IMR-90 (cell line): ENCODE measurements at regions not wholly inside any gene's neighbourhood (a gene's known extent, or its start where the extent isn't known, plus 50 kb on each side); places are given as distances from the start of the nearest gene placed in this dataset.

Source experiments
- ATAC-seq: fragments of 200-7000 bp; cut with Tn5 transposase; 2 replicates; pipeline ENCODE4 v1.9.1; 2020; ENCODE audit warnings: low read depth, mild to moderate bottlenecking, moderate library complexity
- BruUV-seq: library from RNA; stranded (reverse); fragments of 400-500 nt; replicated peaks from 2 replicates; lab custom pipeline; 2021; lab: Mats Ljungman, UMichigan
- CTCF ChIA-PET: fragments of 300-600 bp; formaldehyde crosslinking; extraction: SDS; loops from one replicate; lab custom pipeline; 2021; ENCODE audit warnings: antibody characterized with exemption; lab: Yijun Ruan, JAX
- POLR2A ChIA-PET: fragments of 300-600 bp; sonication (Branson Sonifier 250); formaldehyde crosslinking; loops from one replicate; lab custom pipeline; 2022; ENCODE audit warnings: antibody characterized with exemption; ENCODE audit not compliant: unreplicated experiment; lab: Charles Lee
- DNase-seq: peaks from one replicate; pipeline ENCODE4 v3.0.0; 2013
- H2AFZ ChIP-seq: replicated peaks from 2 replicates; pipeline ENCODE3; 2013; ENCODE audit warnings: low read length, mild to moderate bottlenecking; ENCODE audit not compliant: poor library complexity
- H2AK5ac ChIP-seq: 2 replicates; pipeline ENCODE4 v1.6.1; 2013; ENCODE audit warnings: low read depth, low read length, inconsistent platforms
- H2AK9ac ChIP-seq: replicated peaks from 2 replicates; pipeline ENCODE3; 2013; ENCODE audit warnings: mild to moderate bottlenecking, low read depth, low read length, moderate library complexity; ENCODE audit not compliant: poor library complexity
- H2BK120ac ChIP-seq: 2 replicates; pipeline ENCODE4 v1.6.1; 2013; ENCODE audit warnings: low read depth, low read length, inconsistent platforms
- H2BK15ac ChIP-seq: 3 replicates; pipeline ENCODE4 v1.6.1; 2013; ENCODE audit warnings: low read depth, low read length, inconsistent platforms
- H2BK20ac ChIP-seq: 2 replicates; pipeline ENCODE4 v1.6.1; 2013; ENCODE audit warnings: low read depth, mild to moderate bottlenecking, inconsistent platforms, low read length, moderate library complexity
- H2BK5ac ChIP-seq: 2 replicates; pipeline ENCODE4 v1.6.1; 2013; ENCODE audit warnings: mild to moderate bottlenecking, low read depth, low read length, inconsistent platforms; ENCODE audit not compliant: poor library complexity, severe bottlenecking
- H3K14ac ChIP-seq: replicated peaks from 2 replicates; pipeline ENCODE4 v1.6.1; 2013; ENCODE audit warnings: low read depth, low read length, inconsistent platforms
- H3K18ac ChIP-seq: 2 replicates; pipeline ENCODE4 v1.6.1; 2013; ENCODE audit warnings: low read depth, low read length, control low read depth
- H3K23ac ChIP-seq: 2 replicates; pipeline ENCODE4 v1.6.1; 2013; ENCODE audit warnings: low read depth, low read length, inconsistent platforms
- H3K27ac ChIP-seq: 2 replicates; pipeline ENCODE4 v1.5.1; 2013; ENCODE audit warnings: mild to moderate bottlenecking, control low read depth, low read length; ENCODE audit not compliant: insufficient read depth
- H3K27me3 ChIP-seq: 2 replicates; pipeline ENCODE4 v1.6.1; 2013; ENCODE audit warnings: low read length; ENCODE audit not compliant: control insufficient read depth, insufficient read depth
- H3K36me3 ChIP-seq: 2 replicates; pipeline ENCODE4 v1.6.1; 2013; ENCODE audit warnings: low read length, mixed read lengths; ENCODE audit not compliant: control insufficient read depth, insufficient read depth
- H3K4ac ChIP-seq: 2 replicates; pipeline ENCODE4 v1.6.1; 2013; ENCODE audit warnings: low read depth, low read length, inconsistent platforms
- H3K4me1 ChIP-seq: 2 replicates; pipeline ENCODE4 v1.6.1; 2013; ENCODE audit warnings: low read length, mixed read lengths; ENCODE audit not compliant: control insufficient read depth, insufficient read depth
- H3K4me2 ChIP-seq: 2 replicates; pipeline ENCODE4 v1.6.1; 2013; ENCODE audit warnings: low read depth, mild to moderate bottlenecking, control low read depth, low read length, moderate library complexity
- H3K4me3 ChIP-seq: 2 replicates; pipeline ENCODE4 v1.5.1; 2013; ENCODE audit warnings: low read depth, mild to moderate bottlenecking, control low read depth, low read length, moderate library complexity; ENCODE audit not compliant: insufficient read depth
- H3K56ac ChIP-seq: 2 replicates; pipeline ENCODE4 v1.6.1; 2013; ENCODE audit warnings: low read length, inconsistent platforms; ENCODE audit not compliant: insufficient read depth; ENCODE audit errors: extremely low read depth
- H3K79me1 ChIP-seq, 2 experiments: 2 replicates each; pipeline ENCODE4 v1.6.1; 2013; ENCODE audit warnings: low read length in 2 of 2, inconsistent platforms in 1 of 2, low read depth in 1 of 2
- H3K9ac ChIP-seq: 2 replicates; pipeline ENCODE4 v1.6.1; 2013; ENCODE audit warnings: low read depth, low read length, control low read depth
- H3K9me1 ChIP-seq: 2 replicates; pipeline ENCODE4 v1.6.1; 2013; ENCODE audit warnings: low read length, inconsistent platforms; ENCODE audit not compliant: insufficient read depth
- H3K9me3 ChIP-seq: 2 replicates; pipeline ENCODE4 v1.6.1; 2013; ENCODE audit warnings: low read length; ENCODE audit not compliant: control insufficient read depth, insufficient read depth
- H4K20me1 ChIP-seq: 2 replicates; pipeline ENCODE4 v1.6.1; 2013; ENCODE audit warnings: low read length, inconsistent platforms; ENCODE audit not compliant: insufficient read depth
- H4K5ac ChIP-seq: 2 replicates; pipeline ENCODE4 v1.6.1; 2013; ENCODE audit warnings: mild to moderate bottlenecking, low read depth, low read length, control low read depth
- H4K8ac ChIP-seq, 2 experiments: 2 replicates each; pipeline ENCODE4 v1.6.1; 2013; ENCODE audit warnings: low read depth in 2 of 2, low read length in 2 of 2, control low read depth in 1 of 2, inconsistent platforms in 1 of 2
- H4K91ac ChIP-seq: 2 replicates; pipeline ENCODE4 v1.6.1; 2013; ENCODE audit warnings: low read depth, low read length, inconsistent platforms; ENCODE audit not compliant: insufficient read depth
- CEBPB ChIP-seq: IDR thresholded peaks from 2 replicates; pipeline ENCODE4 v1.6.1; 2012; ENCODE audit warnings: low read depth, low read length, improper control_type of control experiment
- CHD1 ChIP-seq: IDR thresholded peaks from 2 replicates; pipeline ENCODE4 v1.6.1; 2012; ENCODE audit warnings: low read depth, low read length, improper control_type of control experiment
- CTCF ChIP-seq: conservative IDR thresholded peaks from 2 replicates; pipeline ENCODE4 v1.5.1; 2012; ENCODE audit warnings: mild to moderate bottlenecking, low read depth, low read length, improper control_type of control experiment
- FOS ChIP-seq: fragments of 150-350 bp; IDR thresholded peaks from 2 replicates; pipeline ENCODE4 v1.6.1; 2016; ENCODE audit warnings: low read depth, low read length
- MAZ ChIP-seq: IDR thresholded peaks from 2 replicates; pipeline ENCODE4 v1.6.1; 2012; ENCODE audit warnings: low read depth, mild to moderate bottlenecking, low read length, improper control_type of control experiment, moderate library complexity, borderline replicate concordance
- POLR2A ChIP-seq: IDR thresholded peaks from 2 replicates; pipeline ENCODE4 v1.6.1; 2012; ENCODE audit warnings: mild to moderate bottlenecking, low read depth, low read length
- RAD21 ChIP-seq: IDR thresholded peaks from 2 replicates; pipeline ENCODE4 v1.6.1; 2012; ENCODE audit warnings: low read length, improper control_type of control experiment
- RCOR1 ChIP-seq: IDR thresholded peaks from 2 replicates; pipeline ENCODE4 v1.6.1; 2012; ENCODE audit warnings: mild to moderate bottlenecking, low read length, improper control_type of control experiment; ENCODE audit not compliant: insufficient replicate concordance
- SMC3 ChIP-seq: fragments of 150-350 bp; IDR thresholded peaks from 2 replicates; pipeline ENCODE4 v1.6.1; 2016; ENCODE audit warnings: low read depth, mild to moderate bottlenecking, antibody characterized with exemption, low read length, moderate library complexity
- WGBS, 2 experiments: methylation state at CpG; one replicate each; pipeline versions ENCODE4 v1.1.5 to v1.1.7; 2013; ENCODE audit warnings: missing lambda C conversion rate in 2 of 2; ENCODE audit not compliant: insufficient read length in 1 of 2; ENCODE audit errors: extremely low coverage in 2 of 2; 5-methylcytosine and 5-hydroxymethylcytosine counted together
- dilution Hi-C: fragments of 300-500 bp; cut with HindIII; formaldehyde crosslinking; loops from one replicate; pipeline ENCODE4 v1.14.3; 2018; ENCODE audit warnings: low sequenced_read_pairs; ENCODE audit not compliant: unreplicated experiment
- in situ Hi-C: fragments of 300-500 bp; cut with MboI; formaldehyde crosslinking; loops from 3 replicates; pipeline ENCODE4 v1.14.3; 2019; ENCODE audit warnings: low sequenced_read_pairs, inconsistent platforms, mixed read lengths
- intact Hi-C: fragments of 100-400 bp; cut with micrococcal nuclease; formaldehyde crosslinking; loops from 2 replicates; pipeline ENCODE4 v1.10.0; 2022

- Histone ChIP-seq H3K9ac (no peak overlapping the region), H3K14ac (no peak overlapping the region), H3K18ac (no peak overlapping the region), H2BK15ac (no peak overlapping the region), H4K20me1 (no peaks in the 10 kb centered on the region), H3K4me3 (no peak overlapping the region), H3K4me1 (no peaks in the 10 kb centered on the region), H2AK9ac (no peak overlapping the region), H4K8ac (no peak overlapping the region), H4K5ac (no peak overlapping the region), H4K91ac (no peak overlapping the region), H3K23ac (no peak overlapping the region), H3K4ac (no peak overlapping the region), H2AFZ (no peak overlapping the region), H3K4me2 (no peak overlapping the region), H2BK120ac (no peak overlapping the region), H3K36me3 (no peaks in the 10 kb centered on the region), H2BK5ac (no peak overlapping the region), H3K56ac (no peak overlapping the region), H3K9me3 (no peaks in the 10 kb centered on the region), H2BK20ac (no peak overlapping the region), H3K9me1 (no peaks in the 10 kb centered on the region), H3K27ac (no peak overlapping the region), H3K27me3 (no peaks in the 10 kb centered on the region), H2AK5ac (no peak overlapping the region), H3K79me1 (no peaks in the 10 kb centered on the region)
- ATAC-seq (no peak), DNase-seq (no peak)
- ChIA-PET CTCF (no interaction called here), POLR2A (no interaction called here)
- no TSS peak for BruUV-seq
- in situ Hi-C loops (no loop called here), intact Hi-C loops (no loop called here), dilution Hi-C loops (no loop called here)
- TF ChIP-seq POLR2A (no peak), FOS (no peak), MAZ (no peak), RAD21 (no peak), CTCF (no peak), SMC3 (no peak), CHD1 (no peak), RCOR1 (no peak), CEBPB (no peak)
- no CpG with 5 or more reads among the region's 2 CpGs for WGBS, 2 experiments
Observed at GRCh38 chr5:58202941-58203444, 256.9 kb downstream of the PLK2 start.
